GM13977 (cell line): ENCODE measurements at regions not wholly inside any gene's neighbourhood (a gene's known extent, or its start where the extent isn't known, plus 50 kb on each side); places are given as distances from the start of the nearest gene placed in this dataset.

Experiments used
- DNase-seq: peaks from one replicate; pipeline ENCODE4 v3.0.0; 2012; ENCODE audit warnings: low spot score
- CTCF ChIP-seq: IDR thresholded peaks from 2 replicates; pipeline ENCODE4 v1.5.1; 2012; ENCODE audit warnings: mild to moderate bottlenecking, control low read depth; ENCODE audit not compliant: insufficient read depth; ENCODE audit errors: extremely low read depth, missing control alignments
- in situ Hi-C: fragments of 300-500 bp; cut with MboI; formaldehyde crosslinking; loops from one replicate; pipeline ENCODE4 v1.12.0; 2022; ENCODE audit warnings: low sequenced_read_pairs, low pct_unique_long_range_greater_than_20kb, mixed read lengths, inconsistent platforms; ENCODE audit not compliant: unreplicated experiment

DNA sequence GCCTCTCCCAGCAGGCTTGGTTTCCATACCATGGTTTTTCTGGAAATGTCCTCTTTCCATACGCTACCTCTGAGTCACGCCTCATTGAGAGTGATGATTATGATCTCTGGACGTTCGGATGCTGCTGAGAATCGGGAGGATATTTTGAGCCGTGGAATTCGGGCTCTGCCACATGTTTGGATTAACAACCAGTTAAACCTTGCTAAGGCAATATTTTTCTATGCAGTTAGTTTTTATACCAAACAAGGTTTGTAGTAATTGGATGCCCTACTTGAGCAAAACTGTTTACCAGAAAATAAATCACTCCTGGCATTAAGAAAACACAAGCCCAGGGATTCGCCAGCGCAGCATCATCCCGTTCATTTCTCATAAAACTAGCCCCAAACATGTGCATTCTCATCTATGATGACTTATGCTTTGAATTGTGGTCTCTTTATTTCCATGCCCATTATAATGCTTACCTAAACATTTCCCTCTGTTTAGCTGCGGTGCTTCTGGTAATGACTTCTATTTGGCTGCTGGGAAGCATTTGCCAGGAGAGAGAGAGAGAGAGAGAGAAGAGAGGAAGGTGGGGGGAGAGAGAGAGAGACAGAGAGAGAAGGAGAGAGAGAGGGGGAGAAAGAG lies 198.9 kb downstream of the CLIC5 start:
- DNase-seq, result no peak
- TF ChIP-seq CTCF, result no peak
- in situ Hi-C loops, result no loop called here

GRCh38 chr6:45815466-45816125 lies 200.1 kb downstream of the CLIC5 start:
- no peak for TF ChIP-seq CTCF
- in situ Hi-C loops, result no loop called here
- no peak for DNase-seq

- no peak for DNase-seq
- in situ Hi-C loops, result no loop called here
- TF ChIP-seq CTCF, result no peak
Measured at GRCh38 chr6:45814772-45815171, 200.9 kb downstream of the CLIC5 start.

- no peak for TF ChIP-seq CTCF
- DNase-seq, result no peak
- in situ Hi-C loops, result no loop called here
Measured at GRCh38 chr6:45813943-45814342, 201.7 kb downstream of the CLIC5 start.

DNA sequence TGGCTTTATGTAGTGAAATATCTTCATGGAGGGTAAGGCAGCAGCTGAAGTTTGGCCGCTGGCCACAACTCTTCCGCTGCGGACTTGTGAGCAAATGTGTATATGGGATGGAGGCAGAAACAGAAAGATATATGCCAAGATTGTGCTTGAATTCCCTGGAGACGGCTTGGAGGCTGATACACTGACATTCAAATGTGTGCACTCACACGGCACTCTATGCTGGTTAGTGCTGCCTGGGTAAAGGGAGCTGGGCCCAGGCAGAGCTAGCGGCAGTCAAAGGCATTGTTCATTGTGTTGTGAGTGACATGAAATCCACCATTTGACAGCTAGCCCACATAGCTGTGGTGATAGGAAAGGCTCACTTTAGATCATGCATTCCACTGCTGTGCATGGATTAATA lies 202.7 kb downstream of the CLIC5 start:
- no peak for DNase-seq
- in situ Hi-C loops, result no loop called here
- no peak for TF ChIP-seq CTCF

GRCh38 chr6:45808917-45809316 lies 206.7 kb downstream of the CLIC5 start:
- in situ Hi-C loops, result no loop called here
- TF ChIP-seq CTCF, result no peak
- DNase-seq, result no peak
